BJ (cell line): ENCODE measurements at regions not wholly inside any gene's neighbourhood (a gene's known extent, or its start where the extent isn't known, plus 50 kb on each side); places are given as distances from the start of the nearest gene placed in this dataset.
"Not testable (repeated sequence)": the region's sequence is repeated elsewhere in the genome, so short reads cannot be mapped to it uniquely, and the experiment has no call there.

Experiments
- CTCF ChIA-PET: fragments of 350-600 bp; formaldehyde crosslinking; extraction: SDS; loops from one replicate; lab custom pipeline; 2021; ENCODE audit warnings: antibody characterized with exemption, inconsistent platforms; lab: Yijun Ruan, JAX
- POLR2A ChIA-PET: fragments of 300-600 bp; sonication (Branson Sonifier 250); formaldehyde crosslinking; extraction: SDS; loops from one replicate; lab custom pipeline; 2021; ENCODE audit warnings: antibody characterized with exemption; lab: Charles Lee
- DNase-seq: peaks from one replicate; pipeline ENCODE4 v3.0.0-alpha.2; 2011; ENCODE audit warnings: low read depth
- H3K27me3 ChIP-seq: 2 replicates; pipeline ENCODE4 v1.6.0; 2011; ENCODE audit warnings: low read length; ENCODE audit not compliant: control insufficient read depth, insufficient read depth
- H3K36me3 ChIP-seq: 2 replicates; pipeline ENCODE4 v1.5.1; 2011; ENCODE audit warnings: low read length; ENCODE audit not compliant: control insufficient read depth, insufficient read depth
- H3K4me3 ChIP-seq: 2 replicates; pipeline ENCODE4 v1.5.1; 2011; ENCODE audit warnings: low read depth, mild to moderate bottlenecking, control low read depth, low read length
- CTCF ChIP-seq: IDR thresholded peaks from 2 replicates; pipeline ENCODE4 v1.5.1; 2011; ENCODE audit warnings: low read depth, mild to moderate bottlenecking, control low read depth, inconsistent platforms, low read length, moderate library complexity; ENCODE audit not compliant: insufficient read depth

DNA sequence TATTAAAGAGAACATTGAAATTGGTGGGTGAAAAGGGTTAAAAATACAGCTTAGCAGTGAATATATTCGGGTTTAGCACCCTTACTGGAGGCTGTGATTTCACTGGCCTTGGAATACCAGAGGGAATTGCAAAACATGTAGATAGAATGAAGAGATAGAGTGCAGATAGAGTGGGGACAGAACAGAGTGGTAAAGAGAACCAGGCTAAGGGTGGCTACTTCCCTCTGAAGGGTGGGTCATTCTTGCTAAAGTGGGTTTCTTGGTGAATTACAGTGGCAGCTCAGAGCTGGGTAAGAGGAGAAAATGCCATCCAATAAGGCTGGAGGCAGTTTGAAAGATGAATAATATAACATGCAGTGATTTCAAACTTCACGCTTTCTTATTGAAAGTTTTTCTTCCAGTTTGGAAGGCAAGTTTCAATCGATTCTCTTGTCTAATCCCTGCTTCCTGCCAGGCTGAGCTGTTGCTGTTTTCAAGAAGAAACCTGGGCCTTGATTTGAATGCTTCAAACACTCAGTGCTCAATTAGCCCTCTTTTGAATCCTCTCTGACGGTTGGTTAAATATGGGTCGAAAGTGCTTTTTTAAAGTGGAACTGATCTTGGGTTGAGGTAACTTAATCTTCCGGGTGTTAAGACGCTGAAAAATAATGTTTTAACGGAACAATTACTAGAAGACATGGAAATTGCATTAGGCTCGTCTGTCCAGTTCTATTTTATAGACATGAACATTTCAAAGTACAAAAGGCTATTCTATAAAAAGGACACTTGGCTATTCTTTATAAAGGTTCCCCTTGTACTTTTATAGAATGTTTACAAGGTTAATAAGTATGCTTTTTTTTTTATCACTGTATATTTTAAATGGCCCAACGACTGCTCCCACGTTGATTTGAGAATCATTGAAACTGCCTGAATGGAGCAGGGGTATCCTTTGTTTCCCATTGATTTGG, 203.3 kb downstream of the BCAS1 start:
- TF ChIP-seq CTCF, result no peak
- Histone ChIP-seq H3K27me3 (no peaks in the 10 kb centered on the region), H3K36me3 (no peaks in the 10 kb centered on the region), H3K4me3 (no peak overlapping the region)
- ChIA-PET POLR2A (no interaction called here), CTCF (interaction anchor here (0.6 to 1.4 kb wide), 2 partner anchors 49 to 196 kb away, joined by 3 to 4 read pairs; no protein-coding TSS in a partner anchor)
- DNase-seq, result no peak

DNA sequence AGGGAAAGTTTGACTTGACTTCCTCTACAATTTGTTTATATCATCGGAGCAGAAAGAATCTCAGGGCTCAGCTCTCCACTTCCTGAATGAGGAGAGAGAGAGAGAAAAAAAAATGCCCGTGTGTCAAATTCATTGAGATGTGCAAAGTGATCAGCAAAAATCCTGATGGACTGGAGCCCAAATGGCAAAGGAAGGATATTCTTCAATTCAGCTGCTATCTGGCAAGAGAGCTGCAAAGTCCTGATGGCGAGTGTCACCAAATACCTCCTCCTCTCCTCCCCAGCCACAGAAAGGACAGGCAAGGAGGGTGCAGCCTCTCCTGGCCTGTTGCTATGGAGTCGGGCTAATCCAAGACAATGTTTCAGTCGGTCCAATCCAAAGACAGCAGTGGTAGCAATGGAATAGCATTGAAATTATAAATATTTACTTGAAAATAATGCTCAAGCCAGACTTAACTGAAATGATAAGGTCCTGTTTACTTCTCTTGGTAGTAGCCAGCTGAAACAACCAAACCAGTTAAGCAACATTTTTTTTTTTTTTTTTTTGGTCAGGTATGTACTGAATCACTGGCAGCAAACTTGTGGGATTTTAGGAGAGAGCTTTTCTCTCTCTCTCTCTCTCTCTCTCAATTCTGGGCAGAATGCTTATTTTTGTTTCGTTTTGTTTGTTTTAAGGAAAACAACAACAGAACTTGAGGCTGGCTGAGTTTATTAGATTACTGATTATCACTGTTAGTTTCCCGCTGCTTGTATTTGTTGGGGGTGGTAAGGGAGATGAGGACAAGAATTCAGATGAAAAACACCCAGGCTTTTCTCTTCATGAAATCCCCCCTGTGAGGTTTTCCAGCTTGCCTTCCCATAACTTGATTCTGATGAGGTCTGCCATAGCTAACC, 204.2 kb downstream of the BCAS1 start:
- TF ChIP-seq CTCF, result no peak
- ChIA-PET CTCF (interaction anchor here (0.6 to 1.4 kb wide), 4 partner anchors 50 to 287 kb away, joined by 3 to 6 read pairs (median 4); no protein-coding TSS in a partner anchor), POLR2A (interaction anchor here (0.6 kb wide), 3 partner anchors 29 to 297 kb away, joined by 3 to 6 read pairs (median 4); no protein-coding TSS in a partner anchor)
- Histone ChIP-seq H3K4me3 (no peak overlapping the region), H3K27me3 (no peaks in the 10 kb centered on the region), H3K36me3 (no peaks in the 10 kb centered on the region)
- no peak for DNase-seq

- not testable (repeated sequence) for H3K4me3 ChIP-seq, H3K27me3 ChIP-seq, DNase-seq, H3K36me3 ChIP-seq
- ChIA-PET POLR2A (interaction anchor here (0.6 kb wide), 1 partner anchor 242 kb away, joined by 3 read pairs; no protein-coding TSS in a partner anchor), CTCF (interaction anchor here (0.9 to 1.0 kb wide), 3 partner anchors 51 to 286 kb away, joined by 3 to 6 read pairs (median 3); no protein-coding TSS in a partner anchor)
Observed at GRCh38 chr20:53864765-53865683, 205.4 kb downstream of the BCAS1 start.

GRCh38 chr20:53863923-53864641, 206.3 kb downstream of the BCAS1 start:
- H3K4me3 ChIP-seq, DNase-seq, H3K27me3 ChIP-seq, H3K36me3 ChIP-seq, POLR2A ChIA-PET: not testable (repeated sequence)
- CTCF ChIA-PET, result interaction anchor here (1.0 kb wide), 1 partner anchor 52 kb away, joined by 3 read pairs; no protein-coding TSS in a partner anchor

DNA sequence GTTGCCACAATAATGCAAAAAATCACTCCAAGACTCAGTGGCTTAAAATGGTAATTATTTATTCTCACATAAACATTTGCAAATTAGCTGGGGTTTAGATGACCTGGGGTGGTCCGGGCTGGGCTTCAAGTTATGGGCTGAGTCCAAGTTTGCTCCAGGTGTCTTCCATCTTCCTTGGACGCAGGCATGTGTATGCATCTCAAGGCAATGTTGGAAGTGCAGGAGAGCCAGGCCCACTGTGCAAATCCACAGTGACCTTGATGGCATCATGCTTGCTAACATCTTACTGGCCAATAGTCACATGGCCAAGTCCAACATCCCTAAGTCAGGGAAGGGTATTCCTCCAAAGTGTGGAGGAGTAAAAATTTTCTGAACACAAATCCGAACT, 206.9 kb downstream of the BCAS1 start:
- H3K36me3 ChIP-seq, H3K27me3 ChIP-seq, H3K4me3 ChIP-seq, POLR2A ChIA-PET, DNase-seq: not testable (repeated sequence)
- CTCF ChIA-PET, result interaction anchor here (1.0 kb wide), 1 partner anchor 53 kb away, joined by 3 read pairs; no protein-coding TSS in a partner anchor

DNA sequence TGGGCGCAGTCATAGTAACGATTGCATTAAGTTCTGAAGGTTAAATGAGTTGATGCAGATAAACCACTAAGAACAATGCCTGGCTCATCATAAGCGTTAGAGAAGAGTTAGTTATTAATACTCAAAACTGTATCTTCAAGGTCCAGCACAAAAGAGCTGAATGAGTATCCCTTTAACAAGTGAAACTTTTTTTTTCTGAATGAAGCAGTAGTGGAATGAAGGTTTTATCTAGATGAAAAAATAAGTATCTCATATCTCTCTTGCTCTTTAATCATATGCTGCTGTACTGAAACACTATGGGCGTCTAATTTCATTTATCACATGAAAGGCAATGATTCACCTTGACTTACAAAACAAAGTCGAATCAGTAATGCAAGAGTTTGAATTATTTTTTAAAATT, 207.4 kb downstream of the BCAS1 start:
- DNase-seq, H3K27me3 ChIP-seq, H3K36me3 ChIP-seq, POLR2A ChIA-PET, H3K4me3 ChIP-seq: not testable (repeated sequence)
- CTCF ChIA-PET, result interaction anchor here (0.6 kb wide), 1 partner anchor 181 kb away, joined by 7 read pairs; no protein-coding TSS in a partner anchor

- POLR2A ChIA-PET, H3K27me3 ChIP-seq, H3K4me3 ChIP-seq, DNase-seq, H3K36me3 ChIP-seq: not testable (repeated sequence)
- CTCF ChIA-PET, result interaction anchor here (0.6 kb wide), 1 partner anchor 181 kb away, joined by 7 read pairs; no protein-coding TSS in a partner anchor
Observed at GRCh38 chr20:53862490-53862889, 207.9 kb downstream of the BCAS1 start.

DNA sequence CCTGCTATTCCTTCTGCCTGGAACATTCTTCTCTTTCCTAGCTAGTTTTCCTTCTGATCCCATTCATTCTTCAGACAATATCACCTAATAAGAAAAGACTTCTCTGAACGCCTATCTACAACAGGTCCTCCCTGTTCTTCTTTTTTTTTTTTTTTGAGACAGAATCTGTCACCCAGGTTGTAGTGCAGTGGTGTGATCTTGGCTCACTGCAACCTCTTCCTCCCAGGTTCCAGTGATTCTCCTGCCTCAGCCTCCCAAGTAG, 208.3 kb downstream of the BCAS1 start:
- POLR2A ChIA-PET, H3K4me3 ChIP-seq, H3K36me3 ChIP-seq, H3K27me3 ChIP-seq, DNase-seq: not testable (repeated sequence)
- CTCF ChIA-PET, result interaction anchor here (0.9 kb wide), 1 partner anchor 54 kb away, joined by 3 read pairs; no protein-coding TSS in a partner anchor
